ENCODE measurements at regions not wholly inside any gene's neighbourhood (a gene's known extent, or its start where the extent isn't known, plus 50 kb on each side); places are given as distances from the start of the nearest gene placed in this dataset.
"Not testable (repeated sequence)": the region's sequence is repeated elsewhere in the genome, so short reads cannot be mapped to it uniquely, and the experiment has no call there.

GRCh38 chr11:10955616-10956015 is 97.8 kb upstream of the ZBED5 start:
- DNase-seq (ENCODE audit: low spot score): no peak

DNA sequence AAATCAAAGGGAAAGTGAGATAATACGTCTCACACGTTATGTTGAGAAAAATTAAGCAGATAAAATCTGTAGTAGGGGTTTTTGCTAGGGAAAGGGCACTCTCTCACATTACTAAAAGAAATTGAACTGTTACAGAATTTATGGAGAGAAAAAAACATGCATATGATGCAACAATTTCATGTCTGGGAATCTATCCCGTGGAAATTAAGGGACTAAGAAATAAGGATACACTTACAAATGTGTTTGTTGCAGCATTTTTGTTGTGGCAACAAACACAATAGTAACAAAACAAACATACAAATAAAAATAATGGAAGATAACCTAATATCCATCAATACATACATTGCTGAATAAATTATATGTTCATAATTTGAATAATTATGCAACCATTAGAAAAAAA is 96.3 kb upstream of the ZBED5 start:
- DNase-seq (ENCODE audit: low spot score): no peak

GRCh38 chr11:10952872-10953271 is 95.0 kb upstream of the ZBED5 start:
- DNase-seq (ENCODE audit: low spot score): no peak

DNA sequence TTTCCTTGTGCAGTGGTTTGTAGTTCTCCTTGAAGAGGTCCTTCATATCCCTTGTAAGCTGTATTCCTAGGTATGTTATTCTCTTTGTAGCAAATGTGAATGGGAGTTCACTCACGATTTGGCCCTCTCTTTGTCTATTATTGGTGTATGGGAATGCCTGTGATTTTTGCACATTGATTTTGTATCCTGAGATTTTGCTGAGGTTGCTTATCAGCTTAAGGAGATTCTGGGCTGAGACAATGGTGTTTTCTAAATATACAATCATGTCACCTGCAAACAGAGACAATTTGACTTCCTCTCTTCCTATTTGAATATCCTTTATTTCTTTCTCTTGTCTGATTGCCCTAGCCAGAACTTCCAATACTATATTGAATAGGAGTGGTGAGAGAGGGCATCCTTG is 90.1 kb upstream of the ZBED5 start:
- DNase-seq (ENCODE audit: low spot score): not testable (repeated sequence)

DNA sequence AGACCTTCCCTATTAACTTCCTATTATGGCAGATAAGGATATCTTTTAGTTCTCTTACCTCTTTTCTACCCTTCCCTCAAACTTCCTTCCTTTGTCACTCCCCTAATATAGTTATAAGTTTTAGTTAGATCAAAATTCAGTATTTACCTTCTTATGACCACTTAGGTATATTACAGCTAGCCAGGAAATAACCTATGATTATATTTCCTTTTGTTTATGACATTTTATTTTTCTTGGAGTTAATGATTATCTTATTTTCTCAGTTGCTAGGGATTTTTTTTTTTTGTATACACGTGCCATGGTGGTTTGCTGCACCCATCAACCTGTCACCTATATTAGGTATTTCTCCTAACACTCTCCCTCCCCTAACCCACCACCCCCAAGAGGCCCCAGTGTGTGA is 88.2 kb upstream of the ZBED5 start:
- DNase-seq (ENCODE audit: low spot score): no peak

- no peak for DNase-seq (ENCODE audit: low spot score)
Measured at GRCh38 chr11:10945196-10945595, 87.3 kb upstream of the ZBED5 start.

GRCh38 chr11:10943968-10944367 is 86.1 kb upstream of the ZBED5 start:
- no peak for DNase-seq (ENCODE audit: low spot score)

DNA sequence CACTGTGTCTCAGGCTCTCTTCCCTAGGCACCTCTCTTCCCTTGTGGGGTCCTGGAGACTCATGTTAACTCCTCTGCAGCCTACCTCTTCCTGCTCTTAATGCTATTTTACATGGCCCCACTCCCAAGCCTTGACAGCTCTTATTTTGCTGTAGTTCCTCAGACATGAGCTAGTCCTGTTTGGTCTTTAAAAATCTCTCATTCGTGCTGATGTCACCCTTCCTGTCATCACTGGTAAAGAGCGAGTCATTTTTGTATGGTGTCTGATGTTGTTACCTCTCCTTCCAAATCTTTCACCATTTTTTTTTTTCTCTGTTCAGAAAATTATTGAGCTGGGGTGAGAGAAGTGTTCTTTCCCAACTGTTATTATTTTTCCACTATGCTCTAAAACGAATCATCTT is 84.8 kb upstream of the ZBED5 start:
- DNase-seq (ENCODE audit: low spot score): no peak

GRCh38 chr11:10941871-10942270 is 84.0 kb upstream of the ZBED5 start:
- no peak for DNase-seq (ENCODE audit: low spot score)

DNA sequence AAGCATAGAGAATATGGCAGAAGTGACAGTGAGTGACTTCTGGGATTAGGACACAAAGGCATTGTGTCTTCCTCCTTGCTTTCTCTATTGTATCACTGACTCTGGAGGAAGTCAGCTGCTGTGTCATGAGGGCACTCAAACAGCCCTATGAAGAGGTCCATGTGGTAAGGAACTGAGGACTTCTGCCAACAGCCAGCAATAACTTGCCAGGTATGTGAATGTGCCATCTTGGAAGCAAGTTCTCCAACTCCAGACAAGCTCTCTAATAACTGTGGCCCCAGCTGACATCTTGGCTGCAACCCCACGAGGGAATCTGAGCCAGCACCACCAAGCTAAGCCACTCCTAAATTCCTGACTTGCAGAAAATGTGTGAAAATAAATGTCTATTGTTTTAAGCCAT is 83.6 kb upstream of the ZBED5 start:
- no peak for DNase-seq (ENCODE audit: low spot score)

DNA sequence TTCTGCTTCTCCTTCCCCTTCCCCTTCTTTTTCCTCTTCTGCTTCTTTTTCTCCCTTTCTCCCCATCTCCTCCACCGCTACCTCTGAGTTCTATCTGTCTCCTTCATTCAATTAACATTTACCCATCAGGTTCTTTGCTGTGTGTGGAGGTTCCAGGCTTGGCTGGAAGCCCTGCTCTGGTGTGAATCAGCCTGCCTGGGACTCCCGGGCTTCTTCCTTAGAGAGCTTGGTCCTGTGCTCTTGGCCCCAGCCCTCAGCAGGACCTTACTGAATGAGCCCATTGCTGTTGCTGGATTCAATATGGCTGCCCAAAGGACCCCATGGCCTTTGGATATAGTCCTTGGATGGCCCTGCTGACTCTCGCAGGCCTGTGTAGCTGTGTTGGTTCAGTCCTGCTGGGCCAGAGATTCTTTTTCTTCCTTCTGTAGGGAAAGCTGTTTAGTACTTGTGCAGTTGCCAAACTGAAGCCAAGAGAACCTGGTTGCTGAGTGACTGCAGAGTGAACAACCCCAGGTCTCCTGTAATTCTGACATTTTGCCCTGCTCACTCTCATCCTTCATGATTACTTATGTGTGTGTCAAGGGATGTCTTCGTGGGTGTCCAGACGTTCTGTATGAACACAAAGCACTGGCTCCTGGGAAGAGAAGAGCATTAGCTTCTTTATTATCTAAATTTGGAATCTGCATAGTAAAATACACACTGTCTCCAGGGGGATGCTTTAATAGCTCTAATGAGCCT is 81.0 kb upstream of the ZBED5 start:
- DNase-seq (ENCODE audit: low spot score): no peak

DNA sequence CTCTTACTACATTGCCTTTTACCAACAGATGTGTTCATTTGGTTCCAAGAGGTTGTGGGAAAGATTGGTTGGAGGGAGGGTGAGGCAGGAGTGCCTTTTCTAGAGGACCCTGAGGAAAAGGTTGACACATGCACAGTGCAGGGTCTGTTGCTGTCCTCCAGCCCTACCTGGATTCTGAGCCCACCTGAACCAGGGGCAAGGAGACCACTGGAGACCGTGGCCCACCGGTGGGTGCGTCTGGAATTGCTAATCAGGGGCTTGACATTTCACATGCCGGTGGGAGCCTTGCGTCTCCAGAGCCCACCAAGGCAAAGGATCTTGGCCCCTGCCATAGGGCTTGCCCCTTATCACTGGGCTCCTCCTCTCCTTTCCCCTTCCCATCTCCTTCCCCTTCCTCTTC is 80.4 kb upstream of the ZBED5 start:
- no peak for DNase-seq (ENCODE audit: low spot score)

- DNase-seq (ENCODE audit: low spot score): no peak
Measured at GRCh38 chr11:10937385-10937771, 79.5 kb upstream of the ZBED5 start.

DNA sequence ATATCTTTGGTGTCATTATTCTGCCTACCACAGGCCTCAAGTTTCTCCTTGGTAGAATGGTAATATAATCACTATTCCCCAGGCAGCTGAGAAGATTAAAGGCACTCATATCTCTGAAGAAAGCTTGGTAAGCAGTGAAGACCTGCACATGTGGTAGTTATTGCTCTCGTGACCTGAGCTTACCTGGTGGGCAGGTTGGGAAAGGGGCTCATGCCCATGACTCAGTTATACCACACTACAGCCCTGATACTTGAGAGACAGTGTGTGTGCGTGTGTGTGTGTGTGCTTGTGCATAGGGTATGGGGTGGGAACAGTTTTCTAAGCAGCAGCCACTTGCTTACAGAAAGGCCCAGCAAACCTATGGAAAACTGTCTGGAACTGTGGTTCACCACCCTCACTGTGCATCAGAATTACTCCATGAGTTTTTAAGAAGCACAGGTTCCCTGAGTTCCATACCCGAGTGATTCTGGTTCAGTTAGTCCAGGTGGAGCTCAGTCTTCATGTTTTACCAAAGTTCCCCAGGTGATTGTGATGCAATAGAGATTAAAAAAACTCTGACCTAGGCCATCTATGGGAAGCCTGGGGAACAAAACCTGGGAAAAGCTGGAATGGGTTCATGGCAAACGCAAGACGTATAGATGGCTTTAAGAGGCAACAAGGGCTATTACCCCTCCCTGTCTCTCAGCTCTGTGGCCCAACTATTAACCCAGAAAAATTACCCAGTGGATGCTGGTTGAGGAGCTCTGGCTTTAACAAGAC is 79.0 kb upstream of the ZBED5 start:
- DNase-seq (ENCODE audit: low spot score): no peak

GRCh38 chr11:10935015-10935559 is 77.2 kb upstream of the ZBED5 start:
- no peak for DNase-seq (ENCODE audit: low spot score)

DNA sequence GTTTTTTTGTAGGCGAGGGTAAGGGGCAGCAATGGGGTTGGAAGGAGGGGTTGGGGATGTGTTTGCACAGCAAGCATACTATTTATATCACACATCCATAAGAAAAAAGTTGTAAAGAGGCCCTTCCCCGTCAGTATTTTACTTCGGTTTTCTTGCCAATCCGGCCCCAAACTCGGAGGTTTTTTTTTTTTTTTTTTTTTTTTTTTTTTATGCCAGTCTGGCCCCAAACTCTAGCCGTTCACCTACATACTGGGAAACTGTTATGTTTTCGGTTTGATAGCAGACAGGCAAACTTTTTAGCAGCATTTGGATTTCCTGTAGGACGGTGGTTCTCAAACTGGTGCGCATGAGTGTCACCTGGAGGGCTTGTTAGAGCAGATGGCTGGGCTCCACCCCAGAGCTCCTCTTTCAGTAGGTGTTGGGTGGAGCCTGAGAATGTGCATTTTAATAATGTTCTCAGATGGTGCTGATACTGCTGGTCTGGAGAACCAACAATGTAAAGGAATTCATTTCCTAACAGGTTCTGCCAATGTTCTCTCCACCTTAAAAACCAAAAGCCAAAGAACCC is 76.5 kb upstream of the ZBED5 start:
- no peak for DNase-seq (ENCODE audit: low spot score)

GRCh38 chr11:10933455-10934292 is 75.8 kb upstream of the ZBED5 start:
- peak; percentile 88 for DNase-seq (ENCODE audit: low spot score)

- DNase-seq (ENCODE audit: low spot score): no peak
Measured at GRCh38 chr11:10932976-10933375, 75.1 kb upstream of the ZBED5 start.

- no peak for DNase-seq (ENCODE audit: low spot score)
Measured at GRCh38 chr11:10931761-10932670, 74.2 kb upstream of the ZBED5 start.

DNA sequence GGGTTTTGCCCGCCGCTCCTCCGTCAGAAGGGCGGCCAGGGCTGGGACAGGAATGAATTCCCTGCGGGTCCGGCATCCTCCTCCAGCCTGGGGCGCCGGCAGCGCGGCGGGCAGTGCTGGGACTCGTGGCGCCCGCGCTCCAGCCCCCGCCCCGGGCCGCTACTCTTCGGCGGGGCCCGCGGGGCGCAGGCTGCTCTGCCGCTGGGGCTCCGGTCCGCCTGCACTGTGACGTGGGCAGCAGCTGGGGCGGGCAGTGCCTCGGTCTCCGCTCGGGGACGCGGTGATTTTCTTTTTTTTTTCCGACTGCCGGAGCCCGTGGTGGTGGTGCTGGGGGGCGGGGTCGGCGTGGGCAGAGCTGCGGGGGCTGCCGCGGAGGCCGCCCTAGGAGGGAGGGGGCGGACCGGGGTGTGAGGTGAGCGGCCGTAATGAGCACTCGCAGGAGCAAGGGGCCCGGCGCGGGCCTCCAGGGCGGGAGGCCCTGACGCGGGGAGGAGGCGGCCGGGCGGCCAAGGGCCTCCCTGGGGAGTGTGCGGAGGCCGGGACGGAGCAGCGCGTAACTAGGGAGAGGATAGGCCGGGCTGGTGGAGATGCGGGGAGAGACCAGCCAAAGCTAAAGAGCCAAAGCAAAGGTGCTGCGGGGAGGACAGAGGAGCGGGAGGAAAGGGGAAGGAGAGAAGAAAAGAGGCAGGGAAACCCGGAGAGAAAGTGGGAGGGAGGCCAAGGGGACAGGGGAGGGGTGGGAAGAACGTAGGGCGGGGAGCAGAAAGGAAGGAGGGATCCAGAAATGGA is 73.3 kb upstream of the ZBED5 start:
- peak; percentile 75 for DNase-seq (ENCODE audit: low spot score)

All from SK-N-DZ (cell line).